Tibial nerve (tissue), 4 donors: ENCODE measurements at regions not wholly inside any gene's neighbourhood (a gene's known extent, or its start where the extent isn't known, plus 50 kb on each side); places are given as distances from the start of the nearest gene placed in this dataset.

ENCODE experiments used
- CTCF ChIP-seq, 5 experiments: fragments of 200-600 bp in 3 of 5; fragments of 450-650 bp in 2 of 5; sonication (generic) in 3 of 5; IDR thresholded peaks; one replicate each; pipeline ENCODE4 v1.5.1; 2016 to 2019; ENCODE audit warnings: antibody characterized with exemption in 5 of 5, mild to moderate bottlenecking in 3 of 5, moderate library complexity in 2 of 5
- EP300 ChIP-seq, 2 donors: sonication (generic); formaldehyde crosslinking; IDR thresholded peaks; one replicate each; pipeline ENCODE4 v1.6.1; 2017; ENCODE audit warnings: antibody characterized with exemption in 2 of 2, mild to moderate bottlenecking in 1 of 2
- POLR2A ChIP-seq, 2 donors: fragments of 450-650 bp; IDR thresholded peaks; one replicate each; pipeline ENCODE4 v1.6.1; 2017; ENCODE audit warnings: antibody characterized with exemption in 2 of 2, mild to moderate bottlenecking in 2 of 2, moderate library complexity in 2 of 2

GRCh38 chrX:56107320-56107719 is 124.8 kb upstream of the KLF8 start:
- TF ChIP-seq CTCF (IDR thresholded peaks at IDR 0.05) (no peak), POLR2A (IDR thresholded peaks at IDR 0.05) (no peak), EP300 (IDR thresholded peaks at IDR 0.05) (no peak)
